ENCODE measurements at regions not wholly inside any gene's neighbourhood (a gene's known extent, or its start where the extent isn't known, plus 50 kb on each side); places are given as distances from the start of the nearest gene placed in this dataset.

DNA sequence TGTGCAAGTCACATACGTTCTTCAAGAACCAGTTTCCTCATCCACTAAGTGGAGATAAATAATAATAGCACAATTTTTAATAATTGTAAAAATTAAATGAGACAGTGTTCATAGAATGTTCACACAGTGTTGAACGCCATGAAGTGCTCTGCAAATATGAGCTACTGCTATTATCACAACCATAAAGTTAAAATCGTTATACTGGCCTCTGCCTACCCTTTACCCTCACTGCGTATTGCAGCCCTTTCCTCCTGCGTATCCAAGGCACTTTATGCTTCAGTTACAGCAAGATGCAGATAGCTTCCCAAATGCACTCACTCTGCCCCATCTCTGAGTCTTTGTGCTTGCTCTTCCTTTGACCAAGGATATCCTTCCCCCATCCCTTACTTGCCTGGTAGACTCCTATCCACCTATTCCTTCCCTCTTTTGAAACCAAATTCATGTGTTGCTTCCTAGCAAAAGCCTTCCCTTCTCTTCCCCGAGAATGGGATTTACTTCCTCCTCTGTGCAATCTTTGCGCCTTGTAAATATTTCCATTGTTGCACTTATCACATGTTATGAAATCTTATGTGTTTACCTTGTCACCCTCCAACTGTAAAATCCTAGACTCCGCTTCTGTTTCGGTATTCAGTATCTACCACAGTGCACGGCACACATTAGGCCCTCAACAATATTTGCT, 196.9 kb downstream of the ADAMTS15 start:
- H3K4me1 ChIP-seq = peaks cover 0 to 54% (median 44%) of the 10 kb centered on the region in 4 donors
- peak overlapping the region in 1 of 2 donors; percentile 80 for H3K27ac ChIP-seq
- no peak overlapping the region for H3K4me3 ChIP-seq
- intact Hi-C loops (cut with DNase I; ENCODE audit: low total_unique reads) = no loop called here
- H3K9me3 ChIP-seq = no peaks in the 10 kb centered on the region
- no peak for DNase-seq
- no peaks in the 10 kb centered on the region for H3K27me3 ChIP-seq
- no peaks in the 10 kb centered on the region for H3K36me3 ChIP-seq
- TF ChIP-seq, protein P1, sequence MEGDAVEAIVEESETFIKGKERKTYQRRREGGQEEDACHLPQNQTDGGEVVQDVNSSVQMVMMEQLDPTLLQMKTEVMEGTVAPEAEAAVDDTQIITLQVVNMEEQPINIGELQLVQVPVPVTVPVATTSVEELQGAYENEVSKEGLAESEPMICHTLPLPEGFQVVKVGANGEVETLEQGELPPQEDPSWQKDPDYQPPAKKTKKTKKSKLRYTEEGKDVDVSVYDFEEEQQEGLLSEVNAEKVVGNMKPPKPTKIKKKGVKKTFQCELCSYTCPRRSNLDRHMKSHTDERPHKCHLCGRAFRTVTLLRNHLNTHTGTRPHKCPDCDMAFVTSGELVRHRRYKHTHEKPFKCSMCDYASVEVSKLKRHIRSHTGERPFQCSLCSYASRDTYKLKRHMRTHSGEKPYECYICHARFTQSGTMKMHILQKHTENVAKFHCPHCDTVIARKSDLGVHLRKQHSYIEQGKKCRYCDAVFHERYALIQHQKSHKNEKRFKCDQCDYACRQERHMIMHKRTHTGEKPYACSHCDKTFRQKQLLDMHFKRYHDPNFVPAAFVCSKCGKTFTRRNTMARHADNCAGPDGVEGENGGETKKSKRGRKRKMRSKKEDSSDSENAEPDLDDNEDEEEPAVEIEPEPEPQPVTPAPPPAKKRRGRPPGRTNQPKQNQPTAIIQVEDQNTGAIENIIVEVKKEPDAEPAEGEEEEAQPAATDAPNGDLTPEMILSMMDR (IDR thresholded peaks at IDR 0.05) = no peak

DNA sequence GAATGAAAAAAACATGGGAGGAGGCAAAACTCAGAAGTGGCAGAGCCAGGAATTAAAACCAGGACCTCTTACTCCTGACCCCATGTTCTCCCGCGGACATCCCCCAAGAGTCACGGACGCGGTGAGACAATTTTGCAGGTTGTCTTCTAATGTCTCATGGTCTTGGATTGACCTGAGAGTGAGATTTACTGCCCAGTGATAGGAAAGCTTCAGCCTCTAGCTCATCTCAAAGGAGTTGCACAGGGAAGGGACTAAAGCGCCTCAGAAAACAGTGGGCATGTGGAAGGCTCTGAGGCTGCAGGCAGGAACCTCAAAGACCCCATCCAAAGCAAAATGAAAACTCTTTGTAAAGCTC, 197.4 kb downstream of the ADAMTS15 start:
- intact Hi-C loops (cut with DNase I; ENCODE audit: low total_unique reads) = no loop called here
- peaks cover 0 to 59% (median 49%) of the 10 kb centered on the region in 4 donors for H3K4me1 ChIP-seq

DNA sequence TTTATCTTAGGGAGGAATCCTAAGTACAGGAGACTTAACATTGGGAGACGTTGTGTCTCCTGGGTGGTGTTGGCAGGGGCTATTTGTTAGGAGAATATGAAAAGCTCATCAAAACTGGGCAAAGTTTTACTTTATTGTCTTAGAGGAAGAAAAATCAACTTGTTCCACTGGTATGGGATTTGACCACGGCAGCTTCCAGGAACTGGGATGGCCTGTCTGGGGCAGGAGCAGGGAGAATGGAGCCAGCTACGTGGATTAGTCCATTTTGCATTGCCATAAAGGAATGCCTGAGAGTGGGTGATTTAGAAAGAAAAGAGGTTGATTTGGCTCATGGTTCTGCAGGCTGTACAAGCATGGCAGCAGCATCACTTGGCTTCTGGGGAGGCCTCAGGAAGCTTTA, 198.4 kb downstream of the ADAMTS15 start:
- Histone ChIP-seq H3K27ac (peak overlapping the region; percentile 80 to 90), H3K9me3 (no peaks in the 10 kb centered on the region), H3K27me3 (no peaks in the 10 kb centered on the region), H3K36me3 (no peaks in the 10 kb centered on the region), H3K4me3 (no peak overlapping the region), H3K4me1 (peaks cover 0 to 64% (median 54%) of the 10 kb centered on the region in 4 donors)
- TF ChIP-seq, protein P1 (IDR thresholded peaks at IDR 0.05) = no peak
- intact Hi-C loops (cut with DNase I; ENCODE audit: low total_unique reads) = no loop called here
- no peak for DNase-seq

More for the DNA sequence above, 197.4 kb downstream of the ADAMTS15 start:
- TF ChIP-seq, protein P1 (IDR thresholded peaks at IDR 0.05) = no peak
- no peaks in the 10 kb centered on the region for H3K27me3 ChIP-seq
- H3K4me3 ChIP-seq = no peak overlapping the region
- DNase-seq = no peak
- H3K36me3 ChIP-seq = no peaks in the 10 kb centered on the region
- peak overlapping the region; percentile 80 to 90 for H3K27ac ChIP-seq
- no peaks in the 10 kb centered on the region for H3K9me3 ChIP-seq

DNA sequence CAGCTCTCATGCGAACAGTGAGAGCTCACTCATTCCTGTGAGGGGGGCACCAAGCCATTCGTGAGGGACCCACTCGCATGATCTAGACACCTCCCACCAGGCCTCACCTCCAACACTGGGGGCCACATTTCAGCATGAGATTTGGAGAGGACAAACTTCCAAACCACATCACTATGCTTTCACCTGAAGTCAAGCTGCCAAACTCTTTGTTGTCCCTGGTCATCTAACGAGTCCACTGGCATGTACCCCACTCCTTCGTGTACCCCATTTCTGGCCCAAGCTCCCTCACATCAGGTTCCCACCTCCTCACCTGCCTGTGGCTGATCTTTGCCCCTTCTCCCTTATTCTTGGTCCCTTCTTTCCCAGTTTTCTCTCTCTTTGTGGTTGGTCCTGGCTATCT, 198.9 kb downstream of the ADAMTS15 start:
- no peak for DNase-seq
- no peaks in the 10 kb centered on the region for H3K9me3 ChIP-seq
- TF ChIP-seq, protein P1 (IDR thresholded peaks at IDR 0.05) = no peak
- no peak overlapping the region for H3K4me3 ChIP-seq
- H3K27me3 ChIP-seq = no peaks in the 10 kb centered on the region
- intact Hi-C loops (cut with DNase I; ENCODE audit: low total_unique reads) = no loop called here
- H3K36me3 ChIP-seq = no peaks in the 10 kb centered on the region
- H3K27ac ChIP-seq = peak overlapping the region; percentile 80 to 90
- H3K4me1 ChIP-seq = peaks cover 0 to 66% (median 54%) of the 10 kb centered on the region in 4 donors

DNA sequence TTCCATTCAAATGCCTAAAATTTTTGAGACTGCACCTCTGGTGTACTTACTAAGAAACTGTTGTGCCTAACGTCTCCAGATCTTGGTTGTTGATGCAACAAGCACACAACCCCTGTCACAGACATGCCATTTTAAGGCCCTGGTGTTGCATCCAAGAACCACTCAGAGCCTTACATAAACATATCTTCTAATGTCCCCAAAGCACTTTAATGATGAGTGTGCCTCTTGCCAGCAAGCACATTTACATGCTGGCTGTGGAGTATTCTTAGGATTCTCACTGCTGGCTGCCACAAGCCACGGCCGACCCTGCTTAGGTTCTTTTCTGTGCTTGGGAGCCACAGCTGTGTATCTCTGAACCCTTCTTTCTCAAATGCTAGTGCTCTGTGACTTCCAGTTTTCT, 201.4 kb downstream of the ADAMTS15 start:
- Histone ChIP-seq H3K27ac (peak overlapping the region; percentile 80 to 90), H3K9me3 (no peaks in the 10 kb centered on the region), H3K27me3 (no peaks in the 10 kb centered on the region), H3K4me1 (peaks cover 7 to 82% (median 67%) of the 10 kb centered on the region in 4 donors), H3K4me3 (no peak overlapping the region), H3K36me3 (no peaks in the 10 kb centered on the region)
- DNase-seq = no peak
- TF ChIP-seq, protein P1 (IDR thresholded peaks at IDR 0.05) = no peak
- intact Hi-C loops (cut with DNase I; ENCODE audit: low total_unique reads) = loop anchor here (5.0 kb wide), 1 partner anchor 38 kb away; no protein-coding TSS in a partner anchor
